ENCODE measurements at regions not wholly inside any gene's neighbourhood (a gene's known extent, or its start where the extent isn't known, plus 50 kb on each side); places are given as distances from the start of the nearest gene placed in this dataset.

DNA sequence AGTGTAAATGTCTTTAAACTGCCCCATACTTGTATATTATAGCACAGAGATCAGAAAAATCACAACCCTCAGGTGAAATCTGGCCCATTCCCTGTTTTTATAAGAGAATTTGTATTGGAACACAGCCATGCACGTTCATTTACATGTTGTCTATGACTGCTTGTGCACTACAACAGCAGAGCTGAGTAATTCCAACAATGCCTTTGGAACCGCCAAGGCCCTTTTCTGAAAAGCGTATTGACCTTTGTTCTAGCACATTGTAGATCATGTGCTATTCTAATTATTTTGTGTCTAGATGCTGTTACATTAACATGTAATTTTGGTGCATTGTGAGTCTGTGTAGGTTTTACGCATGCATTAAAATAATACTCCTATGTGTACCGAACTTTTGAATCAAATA, 339.6 kb downstream of the CHRM3 start:
- H3K36me3 ChIP-seq: no peaks in the 10 kb centered on the region
- H3K4me3 ChIP-seq: no peak overlapping the region
- no peak overlapping the region for H3K27ac ChIP-seq
- H3K27me3 ChIP-seq: no peaks in the 10 kb centered on the region
- WGBS, 2 donors: 76 to 84% methylated on average over 5 of the region's 5 CpGs
- TF ChIP-seq EP300 (IDR thresholded peaks at IDR 0.05) (no peak), POLR2A (IDR thresholded peaks at IDR 0.05) (no peak), POLR2AphosphoS5 (IDR thresholded peaks at IDR 0.05) (no peak)
- TF ChIP-seq, protein P1, sequence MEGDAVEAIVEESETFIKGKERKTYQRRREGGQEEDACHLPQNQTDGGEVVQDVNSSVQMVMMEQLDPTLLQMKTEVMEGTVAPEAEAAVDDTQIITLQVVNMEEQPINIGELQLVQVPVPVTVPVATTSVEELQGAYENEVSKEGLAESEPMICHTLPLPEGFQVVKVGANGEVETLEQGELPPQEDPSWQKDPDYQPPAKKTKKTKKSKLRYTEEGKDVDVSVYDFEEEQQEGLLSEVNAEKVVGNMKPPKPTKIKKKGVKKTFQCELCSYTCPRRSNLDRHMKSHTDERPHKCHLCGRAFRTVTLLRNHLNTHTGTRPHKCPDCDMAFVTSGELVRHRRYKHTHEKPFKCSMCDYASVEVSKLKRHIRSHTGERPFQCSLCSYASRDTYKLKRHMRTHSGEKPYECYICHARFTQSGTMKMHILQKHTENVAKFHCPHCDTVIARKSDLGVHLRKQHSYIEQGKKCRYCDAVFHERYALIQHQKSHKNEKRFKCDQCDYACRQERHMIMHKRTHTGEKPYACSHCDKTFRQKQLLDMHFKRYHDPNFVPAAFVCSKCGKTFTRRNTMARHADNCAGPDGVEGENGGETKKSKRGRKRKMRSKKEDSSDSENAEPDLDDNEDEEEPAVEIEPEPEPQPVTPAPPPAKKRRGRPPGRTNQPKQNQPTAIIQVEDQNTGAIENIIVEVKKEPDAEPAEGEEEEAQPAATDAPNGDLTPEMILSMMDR (IDR thresholded peaks at IDR 0.05): no peak
- peaks cover 0 to 2% (median 0%) of the 10 kb centered on the region in 4 donors for H3K4me1 ChIP-seq
- H3K9me3 ChIP-seq: no peaks in the 10 kb centered on the region
- ATAC-seq (ENCODE audit: low FRiP score in 2 of 2) (no peak), DNase-seq (no peak)

DNA sequence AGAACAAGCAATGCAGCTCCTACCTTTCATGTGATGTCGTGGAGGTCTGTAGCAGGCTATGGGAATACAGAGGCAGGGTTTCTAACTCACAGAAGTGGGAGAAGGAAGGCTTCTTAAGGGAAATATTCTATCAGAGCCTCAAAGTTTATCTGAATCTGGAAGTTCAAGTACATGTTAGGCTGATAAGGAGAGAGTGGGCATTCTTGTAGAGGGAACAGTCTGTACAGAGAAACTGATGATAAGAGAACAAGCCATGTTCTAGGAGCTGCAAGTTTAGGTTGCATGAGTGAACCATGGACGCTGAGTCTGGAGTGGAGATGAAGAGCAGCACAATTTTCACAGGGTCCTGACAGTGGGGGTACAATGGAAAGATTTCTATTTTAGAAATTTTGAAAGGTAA, 344.0 kb downstream of the CHRM3 start:
- ATAC-seq (ENCODE audit: low FRiP score in 2 of 2): no peak

DNA sequence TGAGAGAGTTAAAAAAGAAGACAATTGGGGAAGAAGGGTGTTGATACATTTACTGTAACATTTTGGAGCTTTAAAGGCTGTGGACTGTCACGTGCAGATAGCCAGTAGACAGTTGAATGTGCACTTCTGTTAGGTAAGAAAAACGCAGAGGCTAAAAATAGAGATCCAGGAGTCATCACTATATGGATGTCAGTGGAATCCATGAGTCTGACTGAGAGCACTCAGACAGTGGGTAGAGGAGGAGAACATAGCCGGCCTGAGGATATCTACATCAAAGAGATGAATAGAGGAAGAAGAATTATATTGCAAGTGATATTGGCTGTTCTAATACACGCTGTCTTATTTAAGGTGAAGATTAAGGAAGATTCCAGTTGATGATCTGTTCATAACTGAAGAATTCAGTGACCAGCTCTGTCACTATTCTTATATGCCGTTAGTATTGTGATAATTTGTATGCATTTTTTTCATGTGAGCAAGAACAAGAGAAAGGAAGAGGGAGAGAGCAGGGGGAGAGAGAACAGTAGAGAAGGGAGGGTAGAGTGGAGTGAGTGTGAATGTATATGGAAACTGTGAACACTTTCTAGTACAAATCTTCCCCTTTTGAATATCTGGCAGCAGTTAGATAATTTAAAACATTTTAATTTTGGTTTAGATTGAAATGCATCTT, 344.8 kb downstream of the CHRM3 start:
- no peak for DNase-seq
- Histone ChIP-seq H3K27ac (no peak overlapping the region), H3K4me3 (no peak overlapping the region), H3K9me3 (no peaks in the 10 kb centered on the region), H3K36me3 (no peaks in the 10 kb centered on the region), H3K4me1 (no peaks in the 10 kb centered on the region), H3K27me3 (no peaks in the 10 kb centered on the region)
- TF ChIP-seq, protein P1 (IDR thresholded peaks at IDR 0.05): no peak
- TF ChIP-seq POLR2A (IDR thresholded peaks at IDR 0.05): no peak
- no peak for TF ChIP-seq EP300 (IDR thresholded peaks at IDR 0.05)
- TF ChIP-seq POLR2AphosphoS5 (IDR thresholded peaks at IDR 0.05): no peak
- 85% methylated on average over 5 of the region's 5 CpGs for WGBS, 2 donors
- no peak for ATAC-seq (ENCODE audit: low FRiP score in 2 of 2)

More for the DNA sequence above, 344.0 kb downstream of the CHRM3 start:
- Histone ChIP-seq H3K4me3 (no peak overlapping the region), H3K27ac (no peak overlapping the region), H3K4me1 (no peaks in the 10 kb centered on the region), H3K9me3 (no peaks in the 10 kb centered on the region), H3K36me3 (no peaks in the 10 kb centered on the region), H3K27me3 (no peaks in the 10 kb centered on the region)
- TF ChIP-seq, protein P1 (IDR thresholded peaks at IDR 0.05): no peak
- TF ChIP-seq EP300 (IDR thresholded peaks at IDR 0.05) (no peak), POLR2A (IDR thresholded peaks at IDR 0.05) (no peak), POLR2AphosphoS5 (IDR thresholded peaks at IDR 0.05) (no peak)
- DNase-seq: no peak
- WGBS, 2 donors: 74 to 75% methylated on average over 2 of the region's 2 CpGs

DNA sequence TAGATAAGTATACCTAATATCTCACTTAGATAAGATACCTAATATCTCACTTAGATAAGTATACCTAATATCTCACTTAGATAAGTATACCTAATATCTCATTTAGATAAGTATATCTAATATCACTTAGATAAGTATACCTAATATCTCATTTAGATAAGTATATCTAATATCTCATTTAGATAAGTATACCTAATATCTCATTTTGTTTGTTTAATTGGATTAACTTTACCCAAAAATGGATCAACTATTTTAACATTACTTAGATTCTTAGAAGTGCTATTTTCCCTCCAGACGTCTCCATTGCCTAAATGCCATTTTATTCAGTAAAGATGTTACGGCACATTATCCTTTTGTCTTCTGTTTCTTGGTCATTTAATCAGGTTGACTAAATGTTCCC, 346.4 kb downstream of the CHRM3 start:
- no peak overlapping the region for H3K27ac ChIP-seq
- 94 to 97% methylated on average over 2 of the region's 2 CpGs for WGBS, 2 donors
- ATAC-seq (ENCODE audit: low FRiP score in 2 of 2) (no peak), DNase-seq (no peak)
- H3K27me3 ChIP-seq: no peaks in the 10 kb centered on the region
- no peak overlapping the region for H3K4me3 ChIP-seq
- H3K9me3 ChIP-seq: no peaks in the 10 kb centered on the region
- no peaks in the 10 kb centered on the region for H3K4me1 ChIP-seq
- no peaks in the 10 kb centered on the region for H3K36me3 ChIP-seq
- TF ChIP-seq, protein P1 (IDR thresholded peaks at IDR 0.05): no peak
- no peak for TF ChIP-seq EP300 (IDR thresholded peaks at IDR 0.05)
- no peak for TF ChIP-seq POLR2A (IDR thresholded peaks at IDR 0.05)
- TF ChIP-seq POLR2AphosphoS5 (IDR thresholded peaks at IDR 0.05): no peak

DNA sequence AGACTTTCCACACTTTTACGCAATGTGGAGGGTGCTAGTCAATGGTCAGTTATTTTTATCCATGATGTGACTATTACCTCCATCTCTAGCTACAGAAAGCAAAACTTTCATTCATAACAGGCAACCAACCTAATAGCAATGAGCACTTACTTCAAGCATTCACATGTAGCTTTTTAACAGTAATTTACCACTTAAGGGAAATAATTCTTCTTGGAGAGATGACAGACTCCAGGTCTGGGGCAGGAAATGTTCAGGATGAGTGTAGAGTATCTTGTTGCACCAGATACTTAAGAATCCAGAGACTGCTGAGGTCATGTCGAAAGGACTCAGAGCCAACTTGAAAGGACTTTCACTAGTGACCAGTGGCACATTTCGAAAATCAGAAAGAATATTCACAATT, 347.6 kb downstream of the CHRM3 start:
- no peak overlapping the region for H3K4me3 ChIP-seq
- H3K9me3 ChIP-seq: no peaks in the 10 kb centered on the region
- no peaks in the 10 kb centered on the region for H3K36me3 ChIP-seq
- ATAC-seq (ENCODE audit: low FRiP score in 2 of 2) (no peak), DNase-seq (no peak)
- TF ChIP-seq POLR2AphosphoS5 (IDR thresholded peaks at IDR 0.05) (no peak), EP300 (IDR thresholded peaks at IDR 0.05) (no peak), POLR2A (IDR thresholded peaks at IDR 0.05) (no peak)
- TF ChIP-seq, protein P1 (IDR thresholded peaks at IDR 0.05): no peak
- 62 to 68% methylated on average over 3 of the region's 3 CpGs for WGBS, 2 donors
- no peaks in the 10 kb centered on the region for H3K27me3 ChIP-seq
- H3K27ac ChIP-seq: no peak overlapping the region
- H3K4me1 ChIP-seq: no peaks in the 10 kb centered on the region
